Germinal center (tissue), 1 donor: ENCODE measurements at regions not wholly inside any gene's neighbourhood (a gene's known extent, or its start where the extent isn't known, plus 50 kb on each side); places are given as distances from the start of the nearest gene placed in this dataset.

ENCODE experiments used
- DNase-seq: peaks from one replicate; pipeline ENCODE4 v3.0.0; 2012; ENCODE audit warnings: mixed read lengths, low spot score

GRCh38 chr14:34126586-34126985, 175.7 kb upstream of the EGLN3 start:
- DNase-seq: no peak

- no peak for DNase-seq
Observed at GRCh38 chr14:34124585-34124984, 173.7 kb upstream of the EGLN3 start.

- DNase-seq: no peak
Observed at GRCh38 chr14:34122650-34123049, 171.8 kb upstream of the EGLN3 start.

GRCh38 chr14:34122081-34122480, 171.2 kb upstream of the EGLN3 start:
- DNase-seq: no peak

GRCh38 chr14:34120185-34120977, 169.5 kb upstream of the EGLN3 start:
- DNase-seq: no peak

GRCh38 chr14:34119107-34119858, 168.4 kb upstream of the EGLN3 start:
- DNase-seq: no peak

GRCh38 chr14:34113991-34114390, 163.1 kb upstream of the EGLN3 start:
- no peak for DNase-seq

GRCh38 chr14:34113005-34113511, 162.2 kb upstream of the EGLN3 start:
- DNase-seq: no peak

GRCh38 chr14:34111953-34112352, 161.1 kb upstream of the EGLN3 start:
- no peak for DNase-seq

GRCh38 chr14:34111505-34111904, 160.6 kb upstream of the EGLN3 start:
- DNase-seq: no peak

- no peak for DNase-seq
Observed at GRCh38 chr14:34110531-34110930, 159.7 kb upstream of the EGLN3 start.

GRCh38 chr14:34107441-34107840, 156.6 kb upstream of the EGLN3 start:
- DNase-seq: no peak

GRCh38 chr14:34106310-34106709, 155.4 kb upstream of the EGLN3 start:
- no peak for DNase-seq

GRCh38 chr14:34104489-34105397, 153.9 kb upstream of the EGLN3 start:
- no peak for DNase-seq

- DNase-seq: no peak
Observed at GRCh38 chr14:34103176-34103575, 152.3 kb upstream of the EGLN3 start.

GRCh38 chr14:34099635-34100034, 148.8 kb upstream of the EGLN3 start:
- no peak for DNase-seq

- no peak for DNase-seq
Observed at GRCh38 chr14:34098985-34099349, 148.1 kb upstream of the EGLN3 start.

GRCh38 chr14:34098045-34098984, 147.4 kb upstream of the EGLN3 start:
- DNase-seq: no peak

GRCh38 chr14:34097644-34098043, 146.8 kb upstream of the EGLN3 start:
- no peak for DNase-seq

GRCh38 chr14:34094384-34094783, 143.5 kb upstream of the EGLN3 start:
- DNase-seq: no peak

- no peak for DNase-seq
Observed at GRCh38 chr14:34093883-34094282, 143.0 kb upstream of the EGLN3 start.
